GM21528 (cell line): ENCODE measurements at regions not wholly inside any gene's neighbourhood (a gene's known extent, or its start where the extent isn't known, plus 50 kb on each side); places are given as distances from the start of the nearest gene placed in this dataset.
"Not testable (repeated sequence)": the region's sequence is repeated elsewhere in the genome, so short reads cannot be mapped to it uniquely, and the experiment has no call there.

Source experiments
- ATAC-seq: cut with Tn5 transposase; IDR thresholded peaks from one replicate; pipeline ENCODE4 v1.9.1; 2021; ENCODE audit warnings: mild to moderate bottlenecking, moderate library complexity; ENCODE audit not compliant: unreplicated experiment, low FRiP score

DNA sequence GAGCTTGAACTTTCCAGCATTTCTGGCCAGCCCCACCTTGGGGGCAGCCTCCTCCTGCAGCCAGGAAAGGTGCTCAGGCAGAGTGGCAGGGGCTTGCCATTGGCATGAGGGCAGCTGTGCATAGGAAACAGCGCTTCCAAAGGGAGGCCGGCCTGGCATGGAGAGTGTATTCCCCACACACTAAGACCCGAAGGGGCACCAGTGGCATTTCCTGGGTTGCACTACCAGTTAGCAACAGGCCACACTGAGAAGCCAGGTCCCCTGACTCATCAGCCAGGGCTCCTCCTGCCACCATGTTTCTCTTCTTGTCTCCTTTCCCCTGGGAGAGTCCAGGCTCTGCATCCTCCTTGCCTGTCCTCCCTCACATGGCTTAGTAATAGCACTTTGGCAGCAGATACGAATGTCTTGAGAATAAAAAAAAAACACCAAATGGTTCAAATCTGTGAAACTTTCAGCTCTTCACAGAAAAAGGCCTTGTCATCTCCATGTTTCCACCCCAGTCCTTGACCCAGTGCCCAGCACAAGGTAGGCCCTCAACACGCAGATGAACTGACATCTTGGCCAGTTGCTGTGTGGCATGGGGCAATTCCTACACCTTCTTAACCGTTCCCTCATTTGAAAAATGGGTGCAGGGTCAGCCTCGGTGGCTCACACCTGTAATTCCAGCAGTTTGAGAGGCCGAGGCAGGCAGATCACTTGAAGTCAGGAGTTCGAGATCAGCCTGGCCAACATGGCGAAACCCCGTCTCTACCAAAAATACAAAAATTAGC lies 180.4 kb downstream of the SMAD6 start:
- no peak for ATAC-seq

DNA sequence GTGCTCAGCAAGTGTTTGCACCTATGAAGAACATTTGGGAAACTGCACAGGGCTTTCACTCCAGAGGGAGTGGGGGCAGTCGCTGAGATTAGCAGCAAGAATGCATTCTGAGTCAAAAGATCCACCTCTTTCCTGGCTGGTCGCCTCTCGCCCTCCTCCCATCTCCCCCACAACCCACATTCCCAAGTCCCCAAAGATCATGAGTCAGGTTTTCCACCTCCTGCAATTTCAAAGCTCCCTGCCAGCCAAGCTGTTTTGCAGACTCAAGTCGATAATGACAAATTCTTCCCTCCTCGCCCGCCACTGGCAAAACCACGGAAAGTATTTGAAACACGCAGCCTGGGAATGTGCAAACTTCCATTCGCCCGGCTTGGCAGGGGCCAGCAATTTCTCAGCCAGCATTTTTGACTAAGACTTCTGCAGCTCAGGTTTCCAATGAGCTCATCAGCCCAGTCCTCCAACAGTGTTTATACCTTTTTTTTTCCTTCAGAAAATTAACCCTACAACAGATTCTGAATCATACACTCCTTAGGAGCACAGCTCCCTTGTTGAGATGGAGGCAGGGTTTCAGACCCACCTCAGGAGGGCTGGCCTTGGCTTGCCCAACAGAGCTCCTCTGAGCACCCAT lies 181.4 kb downstream of the SMAD6 start:
- no peak for ATAC-seq

DNA sequence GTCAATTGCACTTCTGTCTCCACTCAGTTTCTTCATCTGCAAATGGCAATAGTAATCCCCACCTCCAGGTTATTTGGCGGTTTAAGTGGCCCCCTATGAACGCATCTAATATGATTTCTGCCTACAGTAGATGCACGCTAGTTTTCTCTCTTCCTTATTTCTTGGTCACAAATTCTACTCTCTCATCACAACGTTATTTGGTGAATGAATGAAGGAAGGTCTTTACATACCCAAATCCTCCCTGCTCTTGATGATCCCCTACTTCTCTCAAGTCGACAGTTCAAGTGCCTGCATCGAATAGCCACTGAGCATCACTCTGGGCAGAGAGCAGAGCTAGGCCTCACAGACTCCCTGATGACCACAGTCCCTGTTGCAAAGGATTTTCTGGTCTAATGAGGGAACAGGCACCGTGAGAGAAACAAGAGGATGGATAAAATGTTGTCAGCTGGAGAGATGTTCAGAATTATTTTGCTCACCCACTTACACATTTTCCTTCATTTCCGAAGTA lies 181.2 kb upstream of the SMAD3 start:
- ATAC-seq: no peak

DNA sequence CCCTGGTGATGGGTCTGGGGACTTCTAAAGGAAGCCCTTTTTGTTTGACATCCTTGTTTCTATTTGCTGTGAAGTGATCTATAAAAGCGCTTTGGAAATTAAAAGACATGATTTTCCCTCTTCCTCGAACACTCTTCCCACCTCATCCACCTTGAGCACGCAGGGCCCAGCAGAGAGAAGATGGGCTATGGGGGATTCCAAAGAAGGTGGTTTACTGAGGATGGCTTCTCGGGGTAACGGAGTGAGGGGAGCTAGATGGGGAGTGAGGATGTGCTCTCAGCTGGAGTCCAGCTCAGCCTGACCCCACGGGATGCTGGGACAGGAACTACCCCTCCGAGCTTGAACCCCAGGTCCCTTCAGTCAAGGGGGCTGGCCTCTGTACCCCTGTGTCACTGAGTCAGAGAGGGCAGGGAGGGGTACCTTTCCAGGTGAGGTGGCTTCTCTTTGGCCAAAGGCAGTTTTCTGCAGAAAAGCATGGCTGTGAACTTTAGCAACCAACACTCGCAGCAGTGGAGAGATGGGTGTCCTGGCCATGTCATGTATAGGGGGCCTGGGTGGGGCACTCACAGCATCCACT lies 180.7 kb upstream of the SMAD3 start:
- no peak for ATAC-seq

DNA sequence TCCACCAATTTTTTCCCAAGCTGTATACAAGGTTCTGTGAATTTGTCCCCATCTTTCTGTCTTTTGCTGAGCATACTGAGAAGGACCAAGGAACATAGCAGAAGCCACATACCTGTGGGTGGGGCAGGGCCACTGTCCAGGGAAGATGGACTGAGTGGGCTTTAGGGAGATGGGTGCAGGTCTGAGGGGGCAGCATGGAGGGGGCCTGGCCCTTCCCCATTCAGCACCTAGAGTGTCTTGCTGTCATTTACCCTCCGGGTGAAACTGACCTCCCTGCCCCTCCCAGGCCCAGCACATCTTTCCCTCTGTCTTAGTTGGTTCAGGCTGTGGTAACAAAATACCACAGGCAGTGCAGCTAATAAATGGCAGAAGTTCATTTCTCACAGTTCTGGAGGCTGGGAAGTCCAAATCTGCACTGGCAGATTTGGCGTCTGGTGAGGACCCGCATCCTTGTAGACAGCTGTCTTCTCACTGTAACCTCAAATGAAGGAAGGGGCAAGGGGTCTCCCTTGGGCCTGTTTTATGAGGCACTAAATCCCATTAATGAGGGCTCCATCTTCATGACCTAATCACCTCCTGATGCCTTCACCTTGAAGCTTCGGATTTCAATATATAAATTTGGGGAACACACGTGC lies 180.0 kb upstream of the SMAD3 start:
- ATAC-seq: no peak

DNA sequence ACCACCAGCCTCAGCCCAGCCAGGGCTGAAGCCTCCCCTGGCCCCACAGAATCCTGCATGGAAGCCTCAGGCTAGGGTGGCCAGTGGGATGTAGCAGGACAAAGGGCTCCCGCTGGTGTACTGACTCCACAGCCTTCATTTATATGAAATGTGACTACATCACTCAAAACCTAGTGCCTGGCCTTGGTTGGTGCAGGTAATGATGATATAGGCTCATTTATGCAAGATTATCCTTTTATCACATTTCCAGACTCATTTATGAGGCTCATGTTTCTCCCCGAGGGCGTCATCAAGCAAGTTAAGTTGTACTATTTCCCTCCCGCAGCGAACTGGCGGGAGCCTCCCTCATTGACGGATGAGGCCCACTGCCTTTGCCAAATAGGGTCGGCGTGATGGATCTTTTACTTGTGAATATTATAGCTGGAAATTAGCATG lies 179.1 kb upstream of the SMAD3 start:
- no peak for ATAC-seq

DNA sequence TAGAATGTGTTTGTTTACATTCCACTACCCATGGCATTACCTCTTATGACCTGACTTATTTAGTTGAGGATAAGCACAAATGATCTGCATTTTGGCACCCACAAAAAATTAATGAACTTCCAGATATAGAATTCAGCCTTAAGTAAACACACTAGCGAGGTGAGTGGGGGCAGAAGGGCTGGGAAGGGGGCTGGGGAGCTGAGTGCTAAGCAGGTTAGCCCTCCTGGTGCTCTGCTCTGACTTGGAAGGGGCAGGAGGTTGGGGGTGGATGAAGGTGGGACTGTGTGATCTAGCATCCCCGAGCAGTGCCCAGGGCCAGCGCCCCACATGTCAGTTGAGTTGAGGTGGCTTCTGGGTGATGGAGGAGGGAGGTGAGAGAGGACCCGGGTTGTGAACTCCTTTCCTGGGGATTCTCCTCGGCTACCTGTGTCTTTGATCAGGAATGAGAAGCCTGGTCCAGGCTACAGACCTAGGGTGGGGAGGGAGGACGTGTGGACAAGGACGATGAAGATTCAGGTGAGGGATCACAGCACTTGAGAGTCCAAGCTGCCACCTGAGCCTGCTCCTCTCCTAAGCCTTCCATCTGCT lies 178.6 kb upstream of the SMAD3 start:
- no peak for ATAC-seq

DNA sequence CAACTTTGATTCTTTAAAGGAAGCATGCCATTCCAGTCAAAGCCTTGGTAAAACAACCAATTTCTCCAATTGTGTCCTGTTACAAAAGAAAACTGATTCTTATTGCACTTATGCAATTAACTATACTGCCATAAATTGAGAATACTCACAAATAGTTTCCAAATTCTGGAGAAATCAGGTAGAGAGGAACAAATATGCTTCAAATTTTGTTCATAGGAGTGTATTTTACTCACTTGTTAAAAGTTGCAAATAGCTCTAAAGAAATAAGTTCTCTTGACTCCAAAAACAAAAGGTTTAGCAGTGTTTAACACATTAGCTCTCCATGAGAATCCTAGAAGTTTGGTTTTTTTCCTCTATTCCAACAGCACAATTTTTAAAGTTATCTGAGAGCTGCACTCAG lies 176.1 kb upstream of the SMAD3 start:
- not testable (repeated sequence) for ATAC-seq

DNA sequence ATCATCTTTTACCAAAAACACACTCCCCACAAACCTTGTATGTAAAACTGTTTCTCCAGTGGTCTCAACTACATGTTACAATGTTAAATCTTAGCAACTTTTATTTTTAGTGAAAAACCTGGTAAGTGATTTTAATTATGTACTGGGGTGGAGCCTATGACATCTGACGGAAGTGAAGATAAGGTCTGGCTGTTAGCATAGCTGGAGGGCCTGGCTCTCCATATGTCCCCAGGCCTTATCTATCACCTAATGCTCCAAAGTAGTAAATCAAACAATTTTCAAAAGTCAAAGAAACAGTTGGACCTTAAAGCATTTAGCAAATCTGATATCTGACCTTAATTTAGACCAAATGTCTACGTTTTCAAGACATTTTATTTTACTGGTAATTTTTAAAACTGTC lies 173.6 kb upstream of the SMAD3 start:
- ATAC-seq: no peak

DNA sequence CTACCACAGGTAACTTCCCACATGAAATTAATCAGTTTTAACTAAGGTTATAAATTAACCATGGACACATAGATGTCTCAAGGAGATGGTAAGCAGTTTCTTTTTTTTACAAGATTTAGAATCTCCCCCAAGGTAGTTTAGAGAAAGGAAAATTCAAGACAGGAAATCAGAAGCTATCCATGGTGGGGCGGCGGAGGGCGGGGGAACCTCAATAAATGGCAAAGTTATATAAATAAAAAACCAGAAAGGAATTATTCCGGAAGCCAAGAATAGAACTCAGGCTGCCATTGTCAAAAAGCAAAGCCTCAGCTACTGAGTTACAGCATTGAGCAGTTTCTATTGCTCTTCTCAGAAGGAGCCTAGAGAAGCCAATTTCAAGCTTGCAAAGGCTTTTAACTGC lies 172.1 kb upstream of the SMAD3 start:
- no peak for ATAC-seq

DNA sequence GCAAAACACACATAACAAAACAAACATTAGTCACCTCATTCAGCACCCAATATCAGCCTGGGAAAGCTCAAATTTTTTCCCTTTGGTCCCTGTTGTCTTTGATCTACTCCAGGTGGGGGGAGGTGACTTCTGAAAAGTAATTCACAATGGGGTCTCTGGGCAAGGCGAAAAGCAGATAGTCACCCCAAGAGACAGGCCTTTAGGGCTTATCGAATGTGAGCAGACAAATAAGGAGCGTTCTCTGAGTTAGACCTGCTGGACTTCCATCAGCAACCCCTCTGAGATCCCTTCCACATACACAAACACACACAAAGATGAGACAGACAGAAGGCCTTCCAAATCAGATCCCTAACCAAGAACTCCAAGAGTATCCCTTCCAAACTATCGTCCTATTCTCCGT lies 171.0 kb upstream of the SMAD3 start:
- ATAC-seq: no peak

DNA sequence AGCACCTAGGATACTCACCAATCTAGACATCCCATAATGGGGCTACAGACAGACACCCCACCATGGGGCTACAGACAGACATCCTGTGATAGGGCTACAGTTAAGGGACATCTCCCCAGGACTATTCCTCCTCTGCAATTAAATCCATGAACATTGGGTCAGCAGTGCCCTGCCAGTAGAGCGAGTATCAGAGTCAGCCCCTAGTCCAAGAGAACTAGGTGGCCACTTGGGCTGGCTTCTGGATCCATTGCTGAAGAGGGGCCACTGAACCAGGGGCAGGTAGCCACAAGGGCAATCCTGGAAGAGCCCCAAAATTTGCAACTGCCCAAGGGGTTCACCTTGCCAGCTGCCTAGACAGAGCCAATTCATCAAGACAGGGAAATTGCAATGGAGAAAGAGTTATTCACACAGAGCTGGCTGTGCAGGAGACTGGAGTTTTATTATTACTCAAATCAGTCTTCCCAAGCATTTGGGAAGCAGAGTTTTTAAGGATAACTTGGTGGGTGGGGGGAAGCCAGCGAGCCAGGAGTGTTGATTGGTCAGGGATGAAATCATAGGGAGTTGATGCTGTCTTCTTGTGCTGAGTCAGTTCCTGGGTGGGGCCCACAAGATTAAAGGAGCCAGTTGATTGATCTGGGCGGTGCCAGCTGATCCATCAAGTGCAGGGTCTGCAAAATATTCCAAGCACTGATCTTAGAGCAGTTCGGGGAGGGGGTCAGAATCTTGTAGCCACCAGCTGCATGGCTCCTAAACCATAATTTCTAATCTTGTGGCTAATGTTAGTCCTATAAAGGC lies 170.2 kb upstream of the SMAD3 start:
- no peak for ATAC-seq

DNA sequence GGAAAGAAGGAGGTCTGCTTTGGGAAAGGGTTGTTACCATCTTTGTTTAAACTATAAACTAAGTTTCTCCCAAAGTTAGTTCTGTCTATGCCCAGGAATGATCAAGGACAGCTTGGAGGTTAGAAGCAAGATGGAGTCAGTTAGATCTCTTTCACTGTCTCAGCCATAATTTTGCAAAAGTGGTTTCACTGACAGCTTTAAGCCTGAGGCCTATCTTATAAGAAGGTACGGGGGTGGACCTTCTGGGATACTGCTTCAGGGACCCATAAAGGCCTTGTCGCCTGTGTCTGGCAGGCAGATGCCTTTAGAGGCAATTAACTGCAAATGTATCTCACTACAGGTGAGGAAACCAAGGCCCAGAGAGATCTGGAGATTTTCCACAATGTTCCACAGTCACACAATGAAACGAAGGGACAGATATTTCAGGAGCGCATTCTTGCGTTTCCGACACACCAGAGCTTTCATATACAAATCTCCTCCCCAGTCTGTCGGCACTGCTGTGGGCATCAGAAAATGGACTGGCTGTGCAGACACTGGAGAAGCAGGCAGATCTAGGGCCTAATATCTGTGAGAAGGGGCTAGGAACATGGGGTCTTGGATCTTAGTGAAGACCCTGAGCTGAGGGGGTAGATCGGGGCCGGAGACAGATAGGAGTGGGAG lies 169.5 kb upstream of the SMAD3 start:
- ATAC-seq: no peak

DNA sequence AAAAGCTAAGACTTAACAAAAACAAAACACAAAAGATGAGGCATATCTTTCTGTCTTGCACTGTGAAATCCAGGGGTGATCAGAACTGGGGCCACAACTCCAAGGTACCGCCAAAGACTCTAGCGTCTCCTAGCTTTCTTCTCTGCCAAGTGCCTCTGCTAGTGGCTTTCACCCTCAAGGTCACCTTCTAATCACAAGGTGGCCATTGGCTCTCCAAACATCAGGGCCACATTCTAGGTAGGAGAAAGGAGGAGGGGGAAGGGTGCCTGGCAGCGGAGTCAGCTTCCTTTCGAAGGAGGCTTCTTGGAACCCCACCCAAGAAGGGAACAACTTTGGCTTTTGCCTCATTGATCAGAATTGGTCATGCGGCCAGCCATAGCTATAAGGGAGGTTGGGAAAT lies 168.8 kb upstream of the SMAD3 start:
- no peak for ATAC-seq

DNA sequence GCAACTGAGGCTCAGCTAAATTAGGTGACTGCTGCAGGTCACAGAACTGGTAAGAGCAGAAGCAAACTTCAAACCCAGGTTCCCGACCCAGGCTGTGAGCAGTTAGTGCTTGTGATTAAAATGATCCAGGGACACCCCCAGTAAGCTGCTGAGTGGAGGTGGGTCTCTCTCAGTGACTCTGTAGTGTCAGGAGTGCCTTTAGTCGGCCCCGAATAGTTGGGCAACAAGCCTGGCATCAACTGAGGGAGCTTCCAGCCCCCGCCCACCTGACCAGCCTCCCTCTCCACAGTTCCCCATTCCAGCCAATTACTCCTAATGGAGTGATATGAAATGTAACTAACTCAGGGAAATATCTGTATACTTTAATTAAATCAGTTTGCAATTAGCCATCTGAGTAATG lies 168.0 kb upstream of the SMAD3 start:
- no peak for ATAC-seq

DNA sequence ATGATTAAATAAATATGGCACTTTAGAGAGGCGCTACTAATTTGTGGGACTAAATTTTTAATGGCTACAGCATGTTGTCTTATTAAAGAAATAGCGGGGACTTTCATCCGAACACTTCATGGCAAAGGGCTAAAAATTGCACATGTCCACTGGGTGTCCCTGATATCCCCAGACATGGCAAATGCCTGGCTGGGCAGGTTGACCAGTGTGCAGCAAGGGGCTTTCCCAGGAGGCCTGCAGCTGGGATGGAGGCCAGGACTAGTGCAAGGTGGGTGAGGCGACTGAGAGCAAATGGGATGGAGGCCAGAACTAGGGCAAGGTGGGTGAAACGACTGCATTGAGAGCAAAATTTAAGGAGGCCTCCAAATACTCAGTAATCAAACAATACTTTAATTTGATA lies 167.4 kb upstream of the SMAD3 start:
- ATAC-seq: no peak

DNA sequence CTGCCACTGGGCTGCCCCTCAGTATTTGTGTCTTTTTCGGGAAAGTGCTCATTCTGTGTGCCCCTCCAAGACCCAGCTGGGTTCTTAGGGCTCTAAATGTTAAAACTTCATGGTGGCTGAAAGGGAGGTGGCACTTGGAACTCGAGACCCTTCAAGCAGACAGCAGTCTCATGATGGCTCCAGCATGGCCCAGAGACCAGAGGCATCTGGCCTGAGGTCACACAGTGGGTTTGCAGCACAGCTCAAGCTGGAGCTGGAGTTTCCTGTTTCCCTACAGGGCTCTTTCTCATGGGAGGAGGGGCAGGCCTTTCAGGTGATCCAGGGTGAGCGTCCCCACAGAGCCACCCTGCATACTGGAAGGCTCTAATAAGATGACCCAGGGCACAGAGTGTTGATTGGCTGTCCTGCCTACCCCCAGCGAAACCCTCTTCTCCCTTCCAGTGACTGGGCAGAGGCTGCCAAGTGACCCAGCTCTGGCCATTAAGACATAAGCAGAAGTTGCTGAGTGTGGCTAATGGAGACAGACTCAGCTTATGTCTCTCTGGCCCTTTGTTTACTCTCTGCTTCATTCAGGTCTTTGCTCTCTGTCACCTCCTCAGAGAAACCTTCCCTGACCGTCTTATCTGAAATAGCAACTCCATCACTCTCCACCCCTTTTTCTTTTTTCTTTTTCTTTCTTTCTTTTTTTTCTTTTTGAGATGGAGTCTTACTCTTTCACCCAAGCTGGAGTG lies 166.6 kb upstream of the SMAD3 start:
- no peak for ATAC-seq

DNA sequence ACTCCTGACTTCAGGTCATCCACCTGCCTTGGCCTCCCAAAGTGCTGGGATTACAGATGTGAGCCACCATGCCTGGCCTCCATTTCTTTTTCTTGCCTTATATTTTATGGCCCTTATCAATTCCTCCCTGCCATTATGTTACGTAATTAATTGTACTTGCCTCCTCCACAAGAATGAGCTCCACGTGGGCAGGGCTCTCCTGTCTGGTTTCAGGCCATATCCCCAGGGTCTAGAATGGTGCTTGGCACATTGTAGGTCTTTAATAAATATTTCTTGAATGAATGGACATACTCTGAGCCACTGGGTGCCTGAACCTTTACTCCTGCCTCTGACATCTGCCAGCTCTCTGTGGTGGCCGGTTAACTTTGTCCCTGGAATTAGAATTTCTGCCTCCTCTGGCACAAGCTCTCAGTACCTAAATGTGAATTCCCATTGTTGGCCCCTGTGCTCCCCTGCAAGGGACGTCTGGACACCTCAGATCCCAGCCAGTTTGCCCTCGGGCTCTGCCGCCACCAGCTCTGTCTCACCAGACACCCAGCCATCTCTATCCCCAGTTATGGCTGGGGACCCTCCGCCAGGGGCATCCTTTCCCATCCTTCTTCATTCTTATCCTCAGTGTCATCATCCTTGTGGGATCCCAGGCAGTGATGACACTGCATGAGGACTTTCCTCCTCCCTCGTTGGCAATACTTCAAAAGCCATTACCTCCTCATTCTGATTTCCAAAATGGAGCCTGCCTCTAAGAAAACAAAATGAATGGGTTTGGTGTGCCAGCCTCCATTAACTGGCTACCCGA lies 165.6 kb upstream of the SMAD3 start:
- no peak for ATAC-seq
